ENCODE measurements at regions not wholly inside any gene's neighbourhood (a gene's known extent, or its start where the extent isn't known, plus 50 kb on each side); places are given as distances from the start of the nearest gene placed in this dataset.

GRCh38 chr9:89839449-89839848, 234.6 kb downstream of the GADD45G start:
- TF ChIP-seq CTCF (IDR thresholded peaks at IDR 0.05): no peak
- no peak for TF ChIP-seq POLR2AphosphoS5 (IDR thresholded peaks at IDR 0.05)
